GM08714 (cell line): ENCODE measurements at regions not wholly inside any gene's neighbourhood (a gene's known extent, or its start where the extent isn't known, plus 50 kb on each side); places are given as distances from the start of the nearest gene placed in this dataset.

Experiments
- H3K4me3 ChIP-seq: fragments of 200-500 bp; sonication (Bioruptor generic); 2 replicates; pipeline ENCODE4 v1.5.1; 2014; ENCODE audit warnings: mild to moderate bottlenecking, low read length, inconsistent platforms
- ZNF274 ChIP-seq: IDR thresholded peaks from 2 replicates; pipeline ENCODE4 v1.6.1; 2012; ENCODE audit warnings: mild to moderate bottlenecking, low read depth, low read length

DNA sequence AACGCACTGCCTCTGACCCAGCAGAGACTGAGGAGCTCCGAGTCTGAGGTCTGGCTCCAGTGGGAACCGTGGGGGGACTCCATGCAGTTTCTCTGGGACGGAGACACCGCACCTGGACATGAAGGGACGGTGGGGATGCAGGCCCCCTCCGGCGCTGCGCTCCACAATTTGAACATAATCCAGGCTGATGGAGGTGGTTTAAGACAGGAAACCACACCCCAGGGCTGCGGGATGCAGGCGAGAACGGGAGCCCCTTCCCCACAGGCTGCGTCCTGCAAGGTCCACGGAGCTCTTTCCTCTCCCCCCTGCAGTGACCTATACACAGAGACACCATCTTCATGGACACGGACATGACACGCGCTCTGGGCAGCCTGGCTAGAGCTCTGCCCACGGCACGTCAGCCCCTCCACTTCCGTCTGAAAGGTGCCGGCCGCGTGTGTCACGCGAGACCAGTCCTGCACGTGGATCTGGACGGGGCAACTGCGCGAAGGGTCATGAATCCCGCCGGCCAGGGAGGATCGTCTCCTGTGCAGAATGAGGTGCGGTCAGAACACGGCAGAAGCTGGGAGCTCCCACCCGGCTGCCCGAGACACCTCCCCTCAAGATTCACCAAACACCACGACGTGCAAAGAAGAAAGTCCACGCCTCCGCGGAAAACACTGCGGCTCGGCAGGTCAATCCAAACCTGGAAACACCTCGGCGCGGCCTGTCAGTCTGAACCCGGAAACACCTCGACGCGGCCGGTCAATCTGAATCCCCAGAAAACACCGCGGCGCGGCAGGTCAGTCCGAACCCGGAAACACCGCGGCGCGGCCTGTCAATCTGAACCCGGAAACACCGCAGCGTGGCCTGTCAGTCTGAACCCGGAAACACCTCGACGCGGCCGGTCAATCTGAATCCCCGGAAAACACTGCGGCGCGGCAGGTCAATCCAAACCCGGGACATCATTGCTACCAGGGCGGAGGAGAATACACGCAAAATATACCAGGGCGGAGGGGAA is 212.4 kb downstream of the BRD1 start:
- TF ChIP-seq ZNF274: no peak
- H3K4me3 ChIP-seq: no peak overlapping the region

DNA sequence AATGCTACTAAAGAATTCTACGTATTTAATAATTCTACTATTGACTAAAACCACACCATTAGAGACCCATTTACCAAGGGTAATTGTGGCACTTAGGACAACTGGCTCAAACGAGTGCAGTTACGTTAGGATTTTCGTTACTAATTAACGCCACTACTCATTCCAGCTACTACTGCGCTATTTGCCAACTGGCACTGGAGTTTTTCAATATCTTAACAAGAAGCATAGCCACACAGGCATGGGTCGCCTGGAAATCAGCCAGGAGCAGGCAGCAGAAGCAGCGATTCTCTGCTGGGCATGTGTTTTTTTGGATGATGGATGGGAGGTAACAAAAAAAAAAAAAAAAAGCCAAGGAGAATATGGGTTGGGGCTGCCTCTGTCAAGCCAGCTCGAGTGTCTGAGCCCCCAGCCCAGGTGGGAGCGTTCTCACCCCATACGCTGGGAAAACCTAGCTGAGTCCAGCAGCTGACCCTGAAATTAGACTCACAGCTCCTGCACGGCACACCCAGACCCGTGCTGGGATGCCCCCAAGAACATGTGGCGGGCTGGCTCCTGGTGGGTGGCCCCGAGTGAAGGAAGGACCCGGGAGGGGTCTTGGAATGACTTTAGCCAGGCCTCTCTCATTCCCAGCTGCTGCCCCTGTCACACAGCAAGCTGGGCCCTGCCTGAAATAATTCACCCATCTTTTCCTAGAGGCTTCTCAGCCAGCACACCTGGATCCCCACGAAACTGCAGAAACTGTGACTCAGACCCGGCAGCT is 214.0 kb downstream of the BRD1 start:
- TF ChIP-seq ZNF274: no peak
- H3K4me3 ChIP-seq: no peak overlapping the region

DNA sequence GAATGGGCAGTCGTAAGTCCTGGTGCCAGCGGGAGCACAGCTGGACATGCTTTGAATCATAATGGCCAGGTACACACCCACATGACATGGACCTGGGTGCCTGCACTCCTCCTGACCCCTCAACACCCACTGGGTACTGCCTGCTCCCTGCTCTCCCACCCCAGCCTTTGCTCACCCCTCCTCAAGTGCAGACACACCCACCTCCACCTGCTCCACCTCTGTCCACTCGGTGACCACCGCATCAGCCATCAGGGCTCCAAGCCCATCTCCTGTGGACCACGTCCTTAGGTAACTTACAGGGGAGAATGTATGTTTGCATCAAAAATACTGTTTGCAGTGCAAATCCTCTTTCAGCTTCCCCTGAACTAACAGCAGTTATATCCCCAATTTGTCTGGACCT is 214.6 kb downstream of the BRD1 start:
- H3K4me3 ChIP-seq: no peak overlapping the region

GRCh38 chr22:49609207-49609876 is 218.3 kb downstream of the BRD1 start:
- TF ChIP-seq ZNF274: no peak
- H3K4me3 ChIP-seq: no peak overlapping the region

More for the DNA sequence above, 214.6 kb downstream of the BRD1 start:
- TF ChIP-seq ZNF274: no peak

DNA sequence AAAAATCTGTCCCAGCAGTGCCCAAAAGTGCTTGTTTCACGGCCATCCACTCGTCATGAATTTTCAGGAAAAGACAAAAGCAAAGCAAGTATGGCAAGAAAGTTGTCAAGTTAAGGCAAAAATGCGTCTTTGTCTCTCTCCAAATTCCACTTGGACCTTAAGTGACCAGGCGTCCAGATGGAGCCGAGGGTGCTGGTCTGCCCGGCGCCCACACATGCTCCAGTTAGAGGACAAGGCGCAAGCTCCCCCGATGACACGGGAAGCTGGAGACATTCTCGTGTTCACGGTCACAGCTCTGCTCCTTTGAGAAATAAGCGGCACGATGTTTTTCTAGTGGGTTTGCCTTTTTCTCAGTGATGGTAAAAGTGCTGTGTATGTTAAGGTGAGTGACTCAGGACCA is 219.0 kb downstream of the BRD1 start:
- no peak overlapping the region for H3K4me3 ChIP-seq
- no peak for TF ChIP-seq ZNF274

- H3K4me3 ChIP-seq: no peak overlapping the region
- TF ChIP-seq ZNF274: no peak
Measured at GRCh38 chr22:49608228-49608627, 219.4 kb downstream of the BRD1 start.

GRCh38 chr22:49607821-49608220 is 219.9 kb downstream of the BRD1 start:
- H3K4me3 ChIP-seq: no peak overlapping the region
- TF ChIP-seq ZNF274: no peak

GRCh38 chr22:49606562-49607290 is 220.9 kb downstream of the BRD1 start:
- H3K4me3 ChIP-seq: no peak overlapping the region
- TF ChIP-seq ZNF274: no peak

GRCh38 chr22:49604732-49605302 is 222.9 kb downstream of the BRD1 start:
- no peak for TF ChIP-seq ZNF274

DNA sequence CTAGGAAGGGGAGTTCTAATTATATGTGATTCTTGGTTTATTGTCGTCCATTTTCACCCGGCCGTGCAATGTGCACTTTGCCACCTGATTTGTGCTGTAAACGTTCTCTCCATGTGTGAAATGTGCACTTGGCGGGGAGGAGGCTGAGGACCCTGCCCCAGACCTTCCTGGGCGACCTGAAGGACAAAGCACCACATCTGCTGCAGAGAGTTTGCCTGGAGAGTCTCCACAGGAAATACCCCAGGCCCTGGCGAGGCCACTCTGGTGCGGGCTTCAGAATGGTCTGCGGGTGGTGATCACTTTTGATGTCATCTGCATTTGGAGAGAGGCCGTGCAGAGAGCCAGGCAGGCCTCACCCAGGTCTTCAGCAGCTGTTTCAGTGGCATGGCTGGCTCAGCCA is 224.7 kb downstream of the BRD1 start:
- no peak overlapping the region for H3K4me3 ChIP-seq
- no peak for TF ChIP-seq ZNF274

More at GRCh38 chr22:49604732-49605302, 222.9 kb downstream of the BRD1 start:
- H3K4me3 ChIP-seq: no peak overlapping the region

DNA sequence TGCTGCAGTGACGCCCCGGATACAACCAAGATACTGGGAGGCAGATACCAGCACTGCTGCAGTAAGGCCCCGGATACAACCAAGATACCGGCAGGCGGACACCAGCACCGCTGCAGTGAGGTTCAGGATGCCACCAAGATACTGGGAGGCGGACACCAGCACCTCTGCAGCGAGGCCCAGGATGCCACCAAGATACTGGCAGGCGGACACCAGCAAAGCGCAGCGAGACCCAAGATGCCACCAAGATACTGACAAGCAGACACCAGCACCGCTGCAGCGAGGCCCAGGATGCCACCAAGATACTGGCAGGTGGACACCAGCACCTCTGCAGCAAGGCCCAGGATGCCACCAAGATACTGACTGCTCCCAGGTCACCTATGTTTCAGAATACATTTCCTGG is 225.2 kb downstream of the BRD1 start:
- H3K4me3 ChIP-seq: no peak overlapping the region
- TF ChIP-seq ZNF274: no peak

GRCh38 chr22:49601614-49602321 is 225.9 kb downstream of the BRD1 start:
- H3K4me3 ChIP-seq: no peak overlapping the region
- no peak for TF ChIP-seq ZNF274

DNA sequence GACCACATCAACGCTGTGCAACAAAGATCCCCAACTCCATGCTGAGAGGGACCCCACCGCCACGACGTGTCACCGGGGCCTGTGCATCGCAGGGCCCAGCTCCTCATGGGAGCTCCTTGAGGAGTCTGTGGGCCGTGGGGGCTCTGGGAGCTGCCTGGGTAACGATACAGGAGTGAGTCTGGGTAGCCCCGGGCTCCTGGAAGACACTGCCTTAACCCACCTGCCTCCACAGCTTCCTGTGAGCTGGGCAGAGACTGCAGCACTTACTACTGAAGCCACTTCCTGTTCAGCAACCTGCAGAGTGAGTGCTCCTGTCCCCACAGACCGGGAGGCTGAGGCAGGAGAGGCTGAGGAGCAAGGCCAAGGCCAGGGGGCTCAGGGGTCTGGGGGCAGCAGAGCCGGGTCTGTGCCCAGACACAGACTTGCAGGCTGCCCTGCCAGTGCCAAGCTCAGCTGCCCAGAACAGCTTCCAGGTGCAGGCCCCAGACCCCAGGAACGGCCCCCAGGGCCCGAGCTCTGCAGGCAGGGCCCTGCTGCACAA is 226.7 kb downstream of the BRD1 start:
- TF ChIP-seq ZNF274: no peak
- H3K4me3 ChIP-seq: no peak overlapping the region
